ENCODE measurements at regions not wholly inside any gene's neighbourhood (a gene's known extent, or its start where the extent isn't known, plus 50 kb on each side); places are given as distances from the start of the nearest gene placed in this dataset.
A peak's percentile ranks its signal among the peaks of the same experiment; 100 is the strongest.

DNA sequence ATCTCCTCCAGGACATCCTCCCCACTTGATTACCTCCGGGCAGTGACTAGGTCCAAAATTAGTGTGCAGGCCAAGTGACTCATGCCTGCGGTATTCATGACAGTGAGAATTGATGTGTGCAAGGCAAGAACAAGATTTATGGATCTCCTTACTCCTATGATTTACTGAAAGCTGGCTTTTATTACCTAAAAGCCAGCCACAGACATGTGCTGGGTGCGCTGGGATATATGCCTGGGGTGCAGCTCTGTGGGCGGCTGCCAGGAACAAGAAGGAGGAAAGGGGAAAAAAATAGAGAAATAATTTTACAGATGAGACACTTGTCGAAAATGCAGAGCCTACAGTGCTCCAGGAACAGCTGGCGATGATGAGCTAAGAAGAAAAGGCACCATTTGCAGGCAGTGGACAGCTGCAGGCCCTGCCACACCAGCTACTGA is 359.3 kb downstream of the CMPK2 start:
- POLR2A ChIA-PET, result interaction anchor here (0.9 kb wide), 1 partner anchor 14 kb away, joined by 4 read pairs; no protein-coding TSS in a partner anchor
- H3K27ac Mint-ChIP-seq (ENCODE audit: low read depth, unreplicated experiment), result peak overlapping the region; percentile 84
- intact Hi-C loops (cut with micrococcal nuclease), result no loop called here

GRCh38 chr2:6506859-6507258 is 358.8 kb downstream of the CMPK2 start:
- BruUV-seq (replicated peaks), result no TSS peak
- H3K9me3 Mint-ChIP-seq (ENCODE audit: unreplicated experiment), result peaks cover 10% of the 10 kb centered on the region
- no peaks in the 10 kb centered on the region for H3K36me3 Mint-ChIP-seq (ENCODE audit: insufficient read depth, unreplicated experiment)
- DNase-seq (ENCODE audit: unreplicated experiment), result peak; percentile 33
- ChIA-PET POLR2A (interaction anchor here (0.9 kb wide), 1 partner anchor 14 kb away, joined by 4 read pairs; no protein-coding TSS in a partner anchor), CTCF (interaction anchor here (1.3 kb wide), 1 partner anchor 85 kb away, joined by 4 read pairs; no protein-coding TSS in a partner anchor)
- intact Hi-C loops (cut with micrococcal nuclease), result no loop called here
- TF ChIP-seq CTCF (IDR thresholded peaks at IDR 0.05; ENCODE audit: unreplicated experiment), result no peak
- peak overlapping the region; percentile 84 for H3K27ac Mint-ChIP-seq (ENCODE audit: low read depth, unreplicated experiment)
- peak overlapping the region; percentile 8 for H3K4me3 Mint-ChIP-seq (ENCODE audit: unreplicated experiment)
- H3K27me3 Mint-ChIP-seq (ENCODE audit: insufficient read depth, unreplicated experiment), result no peaks in the 10 kb centered on the region
- peaks cover 25% of the 10 kb centered on the region for H3K4me1 Mint-ChIP-seq (ENCODE audit: insufficient read depth, unreplicated experiment)

More for the DNA sequence above, 359.3 kb downstream of the CMPK2 start:
- no peaks in the 10 kb centered on the region for H3K27me3 Mint-ChIP-seq (ENCODE audit: insufficient read depth, unreplicated experiment)
- peak; percentile 93 for DNase-seq (ENCODE audit: unreplicated experiment)
- H3K4me1 Mint-ChIP-seq (ENCODE audit: insufficient read depth, unreplicated experiment), result peaks cover 25% of the 10 kb centered on the region
- peaks cover 10% of the 10 kb centered on the region for H3K9me3 Mint-ChIP-seq (ENCODE audit: unreplicated experiment)
- BruUV-seq (replicated peaks), result no TSS peak
- CTCF ChIA-PET, result interaction anchor here (0.6 to 1.3 kb wide), 2 partner anchors 85 to 718 kb away, joined by 3 to 4 read pairs; no protein-coding TSS in a partner anchor
- no peaks in the 10 kb centered on the region for H3K36me3 Mint-ChIP-seq (ENCODE audit: insufficient read depth, unreplicated experiment)
- H3K4me3 Mint-ChIP-seq (ENCODE audit: unreplicated experiment), result peak overlapping the region; percentile 8
- no peak for TF ChIP-seq CTCF (IDR thresholded peaks at IDR 0.05; ENCODE audit: unreplicated experiment)

- ChIA-PET CTCF (no interaction called here), POLR2A (no interaction called here)
- no peak for DNase-seq (ENCODE audit: unreplicated experiment)
- no TSS peak for BruUV-seq (replicated peaks)
- Mint-ChIP-seq H3K4me1 (ENCODE audit: insufficient read depth, unreplicated experiment) (peaks cover 24% of the 10 kb centered on the region), H3K36me3 (ENCODE audit: insufficient read depth, unreplicated experiment) (no peaks in the 10 kb centered on the region), H3K4me3 (ENCODE audit: unreplicated experiment) (no peak overlapping the region), H3K9me3 (ENCODE audit: unreplicated experiment) (peaks cover 10% of the 10 kb centered on the region), H3K27ac (ENCODE audit: low read depth, unreplicated experiment) (no peak overlapping the region), H3K27me3 (ENCODE audit: insufficient read depth, unreplicated experiment) (no peaks in the 10 kb centered on the region)
- no peak for TF ChIP-seq CTCF (IDR thresholded peaks at IDR 0.05; ENCODE audit: unreplicated experiment)
- intact Hi-C loops (cut with micrococcal nuclease), result no loop called here
Measured at GRCh38 chr2:6510532-6510931, 355.2 kb downstream of the CMPK2 start.

- no peak for TF ChIP-seq CTCF (IDR thresholded peaks at IDR 0.05; ENCODE audit: unreplicated experiment)
- no peak for DNase-seq (ENCODE audit: unreplicated experiment)
- Mint-ChIP-seq H3K9me3 (ENCODE audit: unreplicated experiment) (peaks cover 3% of the 10 kb centered on the region), H3K36me3 (ENCODE audit: insufficient read depth, unreplicated experiment) (no peaks in the 10 kb centered on the region), H3K4me1 (ENCODE audit: insufficient read depth, unreplicated experiment) (peaks cover 3% of the 10 kb centered on the region), H3K4me3 (ENCODE audit: unreplicated experiment) (no peak overlapping the region), H3K27ac (ENCODE audit: low read depth, unreplicated experiment) (no peak overlapping the region), H3K27me3 (ENCODE audit: insufficient read depth, unreplicated experiment) (no peaks in the 10 kb centered on the region)
- CTCF ChIA-PET, result interaction anchor here (0.6 kb wide), 1 partner anchor 753 kb away, joined by 4 read pairs; no protein-coding TSS in a partner anchor
- intact Hi-C loops (cut with micrococcal nuclease), result no loop called here
- POLR2A ChIA-PET, result no interaction called here
- BruUV-seq (replicated peaks), result no TSS peak
Measured at GRCh38 chr2:6512589-6512988, 353.1 kb downstream of the CMPK2 start.

Measured in MCF 10A (cell line).